GM23248 (cell line): ENCODE measurements at regions not wholly inside any gene's neighbourhood (a gene's known extent, or its start where the extent isn't known, plus 50 kb on each side); places are given as distances from the start of the nearest gene placed in this dataset.

Experiments
- EZH2 ChIP-seq: fragments of 200-600 bp; sonication (generic); IDR thresholded peaks from 2 replicates; pipeline ENCODE4 v1.6.1; 2018; ENCODE audit warnings: antibody characterized with exemption, mild to moderate bottlenecking; ENCODE audit not compliant: insufficient read depth, poor library complexity, severe bottlenecking
- EZH2phosphoT487 ChIP-seq: fragments of 200-600 bp; sonication (generic); IDR thresholded peaks from 2 replicates; pipeline ENCODE4 v1.6.1; 2018; ENCODE audit warnings: antibody characterized with exemption, moderate library complexity, mild to moderate bottlenecking, low read depth; ENCODE audit not compliant: insufficient read depth

DNA sequence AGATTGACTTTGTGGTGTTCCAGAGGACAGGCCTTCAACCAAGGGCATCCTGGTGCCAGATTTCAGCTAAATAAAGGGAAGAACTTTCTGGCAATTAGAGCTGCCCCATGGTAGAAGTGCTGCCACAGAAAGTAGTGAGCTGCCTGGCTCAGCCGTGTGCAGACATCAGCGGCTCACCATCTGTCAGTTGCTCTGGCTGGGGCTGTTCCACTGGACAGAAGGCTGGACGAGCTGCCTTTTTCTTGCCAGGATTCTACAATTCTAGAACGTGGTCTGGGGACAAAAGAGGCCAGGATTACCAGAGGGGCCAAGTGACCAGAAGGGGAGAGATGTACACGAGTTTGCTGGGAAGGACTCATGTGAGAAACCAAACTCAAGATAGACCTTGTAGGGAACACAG lies 107.0 kb upstream of the RPL38 start:
- TF ChIP-seq EZH2phosphoT487 (no peak), EZH2 (no peak)
